ENCODE measurements at regions not wholly inside any gene's neighbourhood (a gene's known extent, or its start where the extent isn't known, plus 50 kb on each side); places are given as distances from the start of the nearest gene placed in this dataset.
"Not testable (repeated sequence)": the region's sequence is repeated elsewhere in the genome, so short reads cannot be mapped to it uniquely, and the experiment has no call there.

GRCh38 chr4:31807036-31807435 lies 1086.9 kb downstream of the PCDH7 start:
- H3K4me3 ChIP-seq (ENCODE audit: low read depth, low read length): no peak overlapping the region
- TF ChIP-seq CTCF (IDR thresholded peaks at IDR 0.05; ENCODE audit: control insufficient read depth, extremely low read depth, insufficient read depth): no peak
- DNase-seq (ENCODE audit: low read depth): no peak

DNA sequence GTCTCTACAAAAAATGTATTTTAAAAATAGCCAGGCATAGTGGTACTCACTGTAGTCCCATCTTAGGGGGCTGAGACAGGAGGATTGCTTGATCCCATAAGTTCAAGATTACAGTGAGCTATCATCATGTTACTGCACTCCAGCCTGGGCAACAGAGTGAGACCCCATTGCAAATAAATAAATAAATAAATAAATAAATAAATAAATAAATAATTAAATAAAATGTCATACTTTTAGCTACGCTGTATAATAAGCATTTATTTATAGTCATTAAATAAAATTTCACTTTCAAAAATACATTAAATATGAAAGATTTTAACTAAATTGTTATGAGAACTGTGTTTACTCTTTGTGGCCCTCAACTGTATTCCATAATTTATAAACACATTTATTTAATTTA lies 1124.2 kb downstream of the PCDH7 start:
- no peak for TF ChIP-seq CTCF (IDR thresholded peaks at IDR 0.05; ENCODE audit: control insufficient read depth, extremely low read depth, insufficient read depth)
- DNase-seq (ENCODE audit: low read depth): no peak
- H3K4me3 ChIP-seq (ENCODE audit: low read depth, low read length): no peak overlapping the region

DNA sequence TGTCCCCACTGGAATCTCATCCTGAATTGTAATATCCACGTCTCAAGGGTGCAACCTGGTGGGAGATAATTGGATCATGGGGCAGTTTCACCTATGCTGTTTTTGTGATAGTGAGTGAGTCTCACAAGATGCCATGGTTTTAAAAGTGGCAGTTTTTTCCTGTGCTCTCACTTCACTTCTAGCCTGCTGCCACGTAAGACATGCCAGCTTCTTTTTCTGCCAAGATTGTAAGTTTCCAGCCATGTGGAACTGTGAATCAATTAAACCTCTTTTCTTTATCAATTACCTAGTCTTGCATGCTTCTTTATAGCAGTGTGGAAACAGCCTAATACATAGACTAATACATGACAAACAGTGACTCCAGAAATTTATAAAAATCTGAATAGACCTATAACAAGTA lies 1131.8 kb downstream of the PCDH7 start:
- DNase-seq (ENCODE audit: low read depth): no peak
- H3K4me3 ChIP-seq (ENCODE audit: low read depth, low read length): no peak overlapping the region
- TF ChIP-seq CTCF (IDR thresholded peaks at IDR 0.05; ENCODE audit: control insufficient read depth, extremely low read depth, insufficient read depth): no peak

- no peak overlapping the region for H3K4me3 ChIP-seq (ENCODE audit: low read depth, low read length)
- no peak for TF ChIP-seq CTCF (IDR thresholded peaks at IDR 0.05; ENCODE audit: control insufficient read depth, extremely low read depth, insufficient read depth)
- no peak for DNase-seq (ENCODE audit: low read depth)
These were observed 1157.3 kb downstream of the PCDH7 start for GRCh38 chr4:31877429-31877828.

GRCh38 chr4:31880837-31881236 lies 1160.7 kb downstream of the PCDH7 start:
- DNase-seq (ENCODE audit: low read depth); H3K4me3 ChIP-seq (ENCODE audit: low read depth, low read length): not testable (repeated sequence)

DNA sequence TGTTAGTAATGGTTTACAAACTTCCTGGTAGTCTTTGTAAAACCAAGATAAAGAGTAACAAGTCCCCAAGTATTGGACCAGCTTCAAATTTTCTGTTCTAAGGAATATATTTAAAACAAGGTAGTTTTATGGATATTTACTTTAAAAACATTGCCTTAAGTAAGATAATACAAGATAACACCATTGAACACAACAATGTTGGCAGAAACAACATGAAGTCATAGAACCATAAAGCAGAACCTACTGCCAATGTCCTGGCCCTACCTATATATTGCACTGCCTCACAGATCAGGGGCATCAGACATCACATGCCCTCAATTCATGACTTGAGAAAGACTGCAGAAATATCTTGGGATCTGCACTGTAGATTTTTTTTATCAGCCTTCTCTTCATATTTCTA lies 1176.2 kb downstream of the PCDH7 start:
- peak; percentile 84 for DNase-seq (ENCODE audit: low read depth)
- TF ChIP-seq CTCF (IDR thresholded peaks at IDR 0.05; ENCODE audit: control insufficient read depth, extremely low read depth, insufficient read depth): no peak
- no peak overlapping the region for H3K4me3 ChIP-seq (ENCODE audit: low read depth, low read length)

DNA sequence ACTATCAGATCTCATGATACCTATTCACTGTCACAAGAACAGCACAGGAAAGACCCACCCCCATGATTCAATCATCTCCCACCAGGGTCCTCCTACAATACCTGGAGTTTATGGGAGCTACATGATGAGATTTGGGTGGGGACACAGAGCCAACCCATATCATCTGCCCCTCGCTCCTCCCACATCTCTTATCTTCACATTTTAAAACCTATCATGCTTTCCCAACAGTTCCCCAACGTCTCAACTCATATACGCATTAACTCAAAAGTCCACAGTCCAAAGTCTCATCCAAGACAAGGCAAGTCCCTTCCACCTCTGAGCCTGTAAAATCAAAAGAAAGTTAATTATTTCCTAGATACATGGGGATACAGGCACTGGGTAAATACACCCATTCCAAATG lies 1185.2 kb downstream of the PCDH7 start:
- DNase-seq (ENCODE audit: low read depth): no peak
- no peak for TF ChIP-seq CTCF (IDR thresholded peaks at IDR 0.05; ENCODE audit: control insufficient read depth, extremely low read depth, insufficient read depth)
- no peak overlapping the region for H3K4me3 ChIP-seq (ENCODE audit: low read depth, low read length)

GRCh38 chr4:31908261-31908660 lies 1188.1 kb downstream of the PCDH7 start:
- TF ChIP-seq CTCF (IDR thresholded peaks at IDR 0.05; ENCODE audit: control insufficient read depth, extremely low read depth, insufficient read depth): no peak
- DNase-seq (ENCODE audit: low read depth): no peak
- no peak overlapping the region for H3K4me3 ChIP-seq (ENCODE audit: low read depth, low read length)

Measured in LNCaP clone FGC (cell line).